Hepatocyte (in vitro differentiated cells): ENCODE measurements at regions not wholly inside any gene's neighbourhood (a gene's known extent, or its start where the extent isn't known, plus 50 kb on each side); places are given as distances from the start of the nearest gene placed in this dataset.

Experiments
- CTCF ChIP-seq: fragments of 200-600 bp; sonication (generic); IDR thresholded peaks from 2 replicates; pipeline ENCODE4 v1.5.1; 2016; ENCODE audit warnings: antibody characterized with exemption, mild to moderate bottlenecking; ENCODE audit not compliant: poor library complexity
- EZH2 ChIP-seq: fragments of 200-600 bp; sonication (generic); IDR thresholded peaks from 2 replicates; pipeline ENCODE4 v1.6.1; 2016; ENCODE audit warnings: antibody characterized with exemption, mild to moderate bottlenecking, borderline replicate concordance
- EZH2phosphoT487 ChIP-seq: fragments of 200-600 bp; sonication (generic); IDR thresholded peaks from one replicate; pipeline ENCODE4 v1.6.1; 2018; ENCODE audit warnings: antibody characterized with exemption, mild to moderate bottlenecking, low read depth, moderate library complexity; ENCODE audit not compliant: unreplicated experiment, severe bottlenecking

- no peak for TF ChIP-seq CTCF
- TF ChIP-seq EZH2, result no peak
- no peak for TF ChIP-seq EZH2phosphoT487
Measured at GRCh38 chr9:126145887-126146253, 180.8 kb upstream of the MVB12B start.
